Astrocyte (in vitro differentiated cells and primary cell): ENCODE measurements at regions not wholly inside any gene's neighbourhood (a gene's known extent, or its start where the extent isn't known, plus 50 kb on each side); places are given as distances from the start of the nearest gene placed in this dataset.

Experiments
- CTCF ChIP-seq: IDR thresholded peaks from 2 replicates; pipeline ENCODE4 v1.5.1; 2011; ENCODE audit warnings: low read depth, mild to moderate bottlenecking, inconsistent platforms, low read length, moderate library complexity; ENCODE audit not compliant: insufficient read depth
- EZH2 ChIP-seq: IDR thresholded peaks from 2 replicates; pipeline ENCODE4 v1.6.1; 2012; ENCODE audit warnings: mild to moderate bottlenecking, low read length, inconsistent platforms; ENCODE audit not compliant: insufficient read depth

GRCh38 chr12:53806721-53807120 is 54.9 kb upstream of the CISTR start:
- no peak for TF ChIP-seq CTCF
- TF ChIP-seq EZH2 = no peak
